Right lobe of liver (tissue), 6 donors: ENCODE measurements at regions not wholly inside any gene's neighbourhood (a gene's known extent, or its start where the extent isn't known, plus 50 kb on each side); places are given as distances from the start of the nearest gene placed in this dataset.

Experiments used
- ATAC-seq, 4 donors: fragments of 200-7000 bp; cut with Tn5 transposase; one replicate each; pipeline ENCODE4 v1.9.1; 2020; ENCODE audit warnings: mild to moderate bottlenecking in 4 of 4, moderate library complexity in 4 of 4
- DNase-seq, 3 donors: peaks; one replicate each; pipeline ENCODE4 v3.0.0-alpha.2; 2020
- H3K27ac ChIP-seq, 3 donors: fragments of 200-600 bp; one replicate each; pipeline ENCODE4 v1.8.0; 2022
- H3K27me3 ChIP-seq, 2 donors: fragments of 200-600 bp; one replicate each; pipeline ENCODE4 v1.8.0; 2022
- H3K36me3 ChIP-seq, 4 donors: fragments of 200-600 bp; sonication (generic) in 1 of 4; one replicate each; pipeline versions ENCODE4 v1.5.1 to v1.8.0; 2017 to 2022; ENCODE audit warnings: control low read depth in 1 of 4
- H3K4me1 ChIP-seq, 4 donors: fragments of 200-600 bp; sonication (generic) in 1 of 4; one replicate each; pipeline versions ENCODE4 v1.5.1 to v1.8.0; 2017 to 2022; ENCODE audit warnings: control low read depth in 1 of 4
- H3K4me3 ChIP-seq, 3 donors: fragments of 200-600 bp; one replicate each; pipeline ENCODE4 v1.8.0; 2022
- H3K9me3 ChIP-seq, 4 donors: fragments of 200-600 bp; sonication (generic) in 1 of 4; one replicate each; pipeline versions ENCODE4 v1.5.1 to v1.8.0; 2017 to 2022; ENCODE audit warnings: control low read depth in 1 of 4
- CTCF ChIP-seq, 4 donors: fragments of 200-600 bp in 3 of 4; fragments of 450-650 bp in 1 of 4; IDR thresholded peaks; one replicate each; pipeline versions ENCODE4 v1.5.1 to v1.8.0; 2016 to 2022; ENCODE audit warnings: antibody characterized with exemption in 4 of 4, mild to moderate bottlenecking in 2 of 4
- POLR2A ChIP-seq: fragments of 450-650 bp; IDR thresholded peaks from one replicate; pipeline ENCODE4 v1.6.1; 2017; ENCODE audit warnings: antibody characterized with exemption, mild to moderate bottlenecking
- WGBS: methylation state at CpG from one replicate; pipeline ENCODE4 v1.1.6; 2018; ENCODE audit warnings: low coverage, low lambda C conversion rate; ENCODE audit not compliant: insufficient coverage; ENCODE audit errors: missing lambda C conversion rate; 5-methylcytosine and 5-hydroxymethylcytosine counted together
- intact Hi-C, 2 donors: fragments of 100-400 bp; cut with DNase I; formaldehyde crosslinking; loops; one replicate each; pipeline versions ENCODE4 v1.11.2 to v1.14.1; 2022
- donor health status: DM: no; HTN: yes; CAD: no.
- donor health status: DM: no; HTN: no; CAD: no.
- donor health status: DM: no; HTN: no; CAD: no.
- donor health status: DM: no; HTN: yes; CAD: no.
- donor health status: DM: no; HTN: yes; CAD: no.

GRCh38 chrX:13125188-13125587 lies 80.8 kb upstream of the FAM9C start:
- 54% methylated on average over 2 of the region's 2 CpGs for WGBS
- intact Hi-C loops, result no loop called here
- ATAC-seq (no peak), DNase-seq (no peak)
- Histone ChIP-seq H3K4me1 (peaks cover 0 to 50% (median 26%) of the 10 kb centered on the region in 4 donors), H3K27me3 (no peaks in the 10 kb centered on the region), H3K36me3 (no peaks in the 10 kb centered on the region), H3K4me3 (no peak overlapping the region), H3K9me3 (no peaks in the 10 kb centered on the region), H3K27ac (no peak overlapping the region)
- TF ChIP-seq CTCF (IDR thresholded peaks at IDR 0.05) (no peak), POLR2A (no peak)

DNA sequence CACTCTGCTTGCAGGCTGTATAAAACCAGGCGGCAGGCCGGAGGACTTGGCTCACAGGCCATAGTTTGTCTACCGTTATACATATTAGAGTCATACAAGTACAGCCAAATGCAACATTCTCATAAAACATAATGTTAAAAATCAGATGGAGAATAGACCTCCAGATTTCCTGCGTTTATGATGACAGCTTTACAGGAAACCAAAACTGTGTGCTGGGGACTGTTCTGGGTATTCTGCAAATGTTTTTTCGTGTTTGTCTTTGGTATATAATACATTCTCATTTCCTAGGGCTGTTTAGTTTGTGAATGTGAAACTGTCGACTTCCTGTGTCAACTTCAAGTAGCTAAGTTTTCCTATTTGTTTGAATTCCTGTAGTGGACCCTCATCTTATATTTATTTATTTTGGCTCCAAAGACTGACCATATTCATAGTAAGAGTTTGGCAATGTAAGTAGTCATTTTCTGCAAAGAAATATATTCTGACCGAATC lies 79.5 kb upstream of the FAM9C start:
- Histone ChIP-seq H3K27me3 (no peaks in the 10 kb centered on the region), H3K27ac (peak overlapping the region in 2 of 3 donors; percentile 80 to 86), H3K4me1 (peaks cover 0 to 56% (median 28%) of the 10 kb centered on the region in 4 donors), H3K36me3 (no peaks in the 10 kb centered on the region), H3K9me3 (no peaks in the 10 kb centered on the region), H3K4me3 (peak overlapping the region in 1 of 3 donors; percentile 11)
- no peak for DNase-seq
- peak; percentile 5 to 49 (median 14) for ATAC-seq
- intact Hi-C loops, result no loop called here
- 9% methylated on average over 7 of the region's 7 CpGs for WGBS
- TF ChIP-seq POLR2A (no peak), CTCF (IDR thresholded peaks at IDR 0.05) (no peak)

- TF ChIP-seq POLR2A (no peak), CTCF (IDR thresholded peaks at IDR 0.05) (no peak)
- Histone ChIP-seq H3K4me3 (peak overlapping the region in 1 of 3 donors; percentile 11), H3K27me3 (no peaks in the 10 kb centered on the region), H3K36me3 (no peaks in the 10 kb centered on the region), H3K4me1 (peaks cover 0 to 57% (median 28%) of the 10 kb centered on the region in 4 donors), H3K27ac (peak overlapping the region; percentile 26 to 86 (median 80)), H3K9me3 (no peaks in the 10 kb centered on the region)
- ATAC-seq, result peak; percentile 66 to 85 (median 78)
- DNase-seq, result peak in 1 of 3 donors; percentile 59
- 7% methylated on average over 5 of the region's 5 CpGs for WGBS
- intact Hi-C loops, result no loop called here
Measured at GRCh38 chrX:13123247-13123856, 78.9 kb upstream of the FAM9C start.

- DNase-seq (no peak), ATAC-seq (peak in 2 of 4 donors; percentile 2 to 12)
- Histone ChIP-seq H3K27me3 (no peaks in the 10 kb centered on the region), H3K4me3 (no peak overlapping the region), H3K9me3 (no peaks in the 10 kb centered on the region), H3K36me3 (no peaks in the 10 kb centered on the region), H3K4me1 (peaks cover 0 to 57% (median 28%) of the 10 kb centered on the region in 4 donors), H3K27ac (peak overlapping the region; percentile 7 to 84 (median 80))
- TF ChIP-seq POLR2A (no peak), CTCF (IDR thresholded peaks at IDR 0.05) (no peak)
- intact Hi-C loops, result no loop called here
- 54% methylated on average over 1 of the region's 1 CpG for WGBS
Measured at GRCh38 chrX:13121020-13121555, 76.7 kb upstream of the FAM9C start.
